GM23338 (cell line): ENCODE measurements at regions not wholly inside any gene's neighbourhood (a gene's known extent, or its start where the extent isn't known, plus 50 kb on each side); places are given as distances from the start of the nearest gene placed in this dataset. TPM values are rescaled to one million over a fixed set of nuclear protein-coding genes. Genes with fewer than 3 reads are reported as not detected.
A peak's percentile ranks its signal among the peaks of the same experiment; 100 is the strongest.

Source experiments
- ATAC-seq: fragments of 200-7000 bp; cut with Tn5 transposase; 3 replicates; pipeline ENCODE4 v1.9.1; 2020
- DNase-seq: peaks from one replicate; pipeline ENCODE4 v3.0.0-alpha.2; 2015; ENCODE audit warnings: low spot score
- H2AFZ ChIP-seq: fragments of 200-600 bp; sonication (generic); 2 replicates; pipeline ENCODE4 v1.8.0; 2016; ENCODE audit warnings: antibody characterized with exemption, mild to moderate bottlenecking, moderate library complexity
- H3F3A ChIP-seq: fragments of 200-600 bp; sonication (generic); replicated peaks from 2 replicates; pipeline ENCODE4 v1.8.0; 2017; ENCODE audit warnings: antibody characterized with exemption, mixed run types, low read depth
- H3K27ac ChIP-seq: fragments of 200-600 bp; sonication (generic); 2 replicates; pipeline ENCODE4 v1.6.1; 2016; ENCODE audit warnings: low read depth
- H3K27me3 ChIP-seq: fragments of 200-600 bp; sonication (generic); 2 replicates; pipeline ENCODE4 v1.8.0; 2016; ENCODE audit warnings: mild to moderate bottlenecking, mixed run types, moderate library complexity; ENCODE audit not compliant: insufficient read depth
- H3K36me3 ChIP-seq: fragments of 200-600 bp; sonication (generic); 2 replicates; pipeline ENCODE4 v1.8.0; 2016; ENCODE audit warnings: mild to moderate bottlenecking; ENCODE audit not compliant: insufficient read depth
- H3K4me1 ChIP-seq: fragments of 200-600 bp; sonication (generic); 2 replicates; pipeline ENCODE4 v1.8.0; 2016; ENCODE audit warnings: mild to moderate bottlenecking, moderate library complexity; ENCODE audit not compliant: insufficient read depth
- H3K4me2 ChIP-seq: fragments of 200-600 bp; sonication (generic); 2 replicates; pipeline ENCODE4 v1.7.1; 2017; ENCODE audit warnings: mixed run types
- H3K4me3 ChIP-seq: fragments of 200-600 bp; sonication (generic); 2 replicates; pipeline ENCODE4 v1.6.1; 2016; ENCODE audit warnings: mixed run types
- H3K79me2 ChIP-seq: fragments of 200-600 bp; sonication (generic); replicated peaks from 2 replicates; pipeline ENCODE4 v1.8.0; 2017; ENCODE audit warnings: mild to moderate bottlenecking; ENCODE audit not compliant: insufficient read depth
- H3K9me2 ChIP-seq: fragments of 200-600 bp; sonication (generic); 2 replicates; pipeline ENCODE4 v1.8.0; 2017; ENCODE audit not compliant: insufficient read depth
- H4K20me1 ChIP-seq: fragments of 200-600 bp; sonication (generic); replicated peaks from 2 replicates; pipeline ENCODE4 v1.8.0; 2017; ENCODE audit warnings: mild to moderate bottlenecking; ENCODE audit not compliant: insufficient read depth
- H3K27ac Mint-ChIP-seq: 2 replicates; pipeline ENCODE4 v1.8.0; 2020; ENCODE audit warnings: inconsistent platforms, mild to moderate bottlenecking, moderate library complexity, mixed read lengths
- H3K27me3 Mint-ChIP-seq: 3 replicates; pipeline ENCODE4 v1.8.0; 2022; ENCODE audit warnings: low read depth, mild to moderate bottlenecking, moderate library complexity, mixed read lengths, inconsistent platforms; ENCODE audit not compliant: insufficient read depth, poor library complexity
- H3K36me3 Mint-ChIP-seq: 3 replicates; pipeline ENCODE4 v1.8.0; 2021; ENCODE audit warnings: low read depth, mild to moderate bottlenecking, inconsistent platforms, moderate library complexity, mixed read lengths
- H3K4me1 Mint-ChIP-seq: 3 replicates; pipeline ENCODE4 v1.8.0; 2020; ENCODE audit warnings: mild to moderate bottlenecking, inconsistent platforms, mixed read lengths
- H3K4me3 Mint-ChIP-seq: 3 replicates; pipeline ENCODE4 v1.8.0; 2021; ENCODE audit warnings: moderate library complexity, mild to moderate bottlenecking, inconsistent platforms, mixed read lengths
- H3K9me3 Mint-ChIP-seq: 3 replicates; pipeline ENCODE4 v1.8.0; 2020; ENCODE audit warnings: moderate library complexity, mild to moderate bottlenecking, inconsistent platforms, mixed read lengths
- EZH2phosphoT487 ChIP-seq: fragments of 200-600 bp; sonication (generic); IDR thresholded peaks from one replicate; pipeline ENCODE4 v1.8.1; 2018; ENCODE audit warnings: antibody characterized with exemption; ENCODE audit not compliant: unreplicated experiment
- ZNF462 ChIP-seq: fragments of 250-450 bp; sonication (Bioruptor Pico); IDR thresholded peaks from 2 replicates; pipeline ENCODE4 v1.5.0; 2020; ENCODE audit warnings: mild to moderate bottlenecking, moderate library complexity
- small RNA-seq: library from RNA; depleted of rRNA; stranded (forward); fragments of <200 nt; gene quantifications from one replicate; pipeline ENCODE3, GENCODE V24; 2014; ENCODE audit warnings: low replicate concordance

- no peak for TF ChIP-seq ZNF462 (CRISPR knock-in tag)
Measured at GRCh38 chr18:70382017-70382416, 93.2 kb downstream of the SOCS6 start (continued).

- Mint-ChIP-seq H3K9me3 (no peaks in the 10 kb centered on the region; the same call in 2 of the 3 replicates), H3K36me3 (no peaks in the 10 kb centered on the region), H3K4me3 (no peak overlapping the region), H3K27me3 (peaks cover 9% of the 10 kb centered on the region), H3K27ac (no peak overlapping the region), H3K4me1 (peaks cover 17% of the 10 kb centered on the region)
- Histone ChIP-seq H4K20me1 (no peaks in the 10 kb centered on the region), H3K27ac (no peak overlapping the region), H3K4me1 (no peaks in the 10 kb centered on the region), H3K36me3 (no peaks in the 10 kb centered on the region), H3K27me3 (no peaks in the 10 kb centered on the region), H2AFZ (no peak overlapping the region), H3K79me2 (no peaks in the 10 kb centered on the region), H3K4me3 (no peak overlapping the region), H3F3A (no peaks in the 10 kb centered on the region), H3K4me2 (no peak overlapping the region), H3K9me2 (no peaks in the 10 kb centered on the region)
- DNase-seq (peak; percentile 47), ATAC-seq (peak; percentile 60)
- TF ChIP-seq EZH2phosphoT487 = no peak
Measured at GRCh38 chr18:70380915-70381896, 92.4 kb downstream of the SOCS6 start.

Small RNA genes lying in the stretch of these regions (small RNA-seq; reads per million reads assigned to genes)
- gene RN7SL795P = not detected
